MM.1S (cell line): ENCODE measurements at regions not wholly inside any gene's neighbourhood (a gene's known extent, or its start where the extent isn't known, plus 50 kb on each side); places are given as distances from the start of the nearest gene placed in this dataset.

Experiments
- DNase-seq: peaks from one replicate; pipeline ENCODE4 v3.0.0-alpha.2; 2015
- H2AFZ ChIP-seq: fragments of 300-600 bp; sonication (generic); 2 replicates; pipeline ENCODE4 v1.6.0; 2016; ENCODE audit warnings: antibody characterized with exemption, low read length
- H3F3A ChIP-seq: fragments of 300-600 bp; sonication (generic); 2 replicates; pipeline ENCODE4 v1.6.1; 2016; ENCODE audit warnings: mild to moderate bottlenecking, antibody characterized with exemption, low read length, moderate library complexity, mixed read lengths; ENCODE audit not compliant: insufficient read depth
- H3K27ac ChIP-seq: fragments of 300-600 bp; sonication (generic); 2 replicates; pipeline ENCODE4 v1.5.1; 2016; ENCODE audit warnings: mild to moderate bottlenecking, low read length
- H3K27me3 ChIP-seq: fragments of 300-600 bp; sonication (generic); replicated peaks from 2 replicates; pipeline ENCODE4 v1.6.0; 2016; ENCODE audit warnings: low read length; ENCODE audit not compliant: insufficient read depth
- H3K36me3 ChIP-seq: fragments of 300-600 bp; sonication (generic); replicated peaks from 2 replicates; pipeline ENCODE4 v1.6.1; 2016; ENCODE audit warnings: mild to moderate bottlenecking, low read length, mixed read lengths; ENCODE audit not compliant: insufficient read depth
- H3K4me1 ChIP-seq: fragments of 300-600 bp; sonication (generic); 2 replicates; pipeline ENCODE4 v1.6.1; 2016; ENCODE audit warnings: low read length, mixed read lengths
- H3K4me2 ChIP-seq: fragments of 300-600 bp; sonication (generic); 2 replicates; pipeline ENCODE4 v1.6.0; 2016; ENCODE audit warnings: low read depth, low read length
- H3K4me3 ChIP-seq: fragments of 300-600 bp; sonication (generic); 2 replicates; pipeline ENCODE4 v1.5.1; 2016; ENCODE audit warnings: low read length, mixed read lengths
- H3K79me2 ChIP-seq: fragments of 300-600 bp; sonication (generic); 2 replicates; pipeline ENCODE4 v1.6.1; 2016; ENCODE audit warnings: mixed run types, low read length, mixed read lengths
- H3K9ac ChIP-seq: fragments of 300-600 bp; sonication (generic); 2 replicates; pipeline ENCODE4 v1.6.1; 2016; ENCODE audit warnings: low read length, mixed read lengths
- H3K9me2 ChIP-seq: fragments of 300-600 bp; sonication (generic); replicated peaks from 2 replicates; pipeline ENCODE4 v1.6.1; 2016; ENCODE audit warnings: mild to moderate bottlenecking, low read length, mixed read lengths; ENCODE audit not compliant: insufficient read depth
- H3K9me3 ChIP-seq: fragments of 300-600 bp; sonication (generic); replicated peaks from 2 replicates; pipeline ENCODE4 v1.6.1; 2016; ENCODE audit warnings: mild to moderate bottlenecking, low read length, mixed read lengths; ENCODE audit not compliant: insufficient read depth
- H4K20me1 ChIP-seq: fragments of 300-600 bp; sonication (generic); 2 replicates; pipeline ENCODE4 v1.6.1; 2016; ENCODE audit warnings: mild to moderate bottlenecking, low read length, moderate library complexity, mixed read lengths; ENCODE audit not compliant: insufficient read depth
- CTCF ChIP-seq: fragments of 300-600 bp; sonication (generic); IDR thresholded peaks from 2 replicates; pipeline ENCODE4 v1.5.1; 2016; ENCODE audit warnings: antibody characterized with exemption, low read length, mixed read lengths
- EZH2 ChIP-seq: fragments of 300-600 bp; sonication (generic); optimal IDR thresholded peaks from 2 replicates; pipeline ENCODE3; 2017; ENCODE audit warnings: low read depth, mild to moderate bottlenecking, antibody characterized with exemption, low read length, mixed read lengths
- EZH2phosphoT487 ChIP-seq: fragments of 300-600 bp; sonication (generic); IDR thresholded peaks from 2 replicates; pipeline ENCODE4 v1.6.1; 2018; ENCODE audit warnings: antibody characterized with exemption, low read length

- Histone ChIP-seq H3F3A (no peaks in the 10 kb centered on the region), H3K36me3 (no peaks in the 10 kb centered on the region), H4K20me1 (no peaks in the 10 kb centered on the region), H3K79me2 (no peaks in the 10 kb centered on the region), H3K4me3 (no peak overlapping the region), H3K27me3 (no peaks in the 10 kb centered on the region), H3K4me2 (no peak overlapping the region), H3K9me2 (no peaks in the 10 kb centered on the region), H2AFZ (no peak overlapping the region), H3K9me3 (no peaks in the 10 kb centered on the region), H3K4me1 (no peaks in the 10 kb centered on the region), H3K27ac (no peak overlapping the region), H3K9ac (no peak overlapping the region)
- TF ChIP-seq CTCF (no peak), EZH2 (no peak), EZH2phosphoT487 (no peak)
- no peak for DNase-seq
Observed at GRCh38 chr6:6918216-6918983, 189.4 kb upstream of the RREB1 start.

- no peaks in the 10 kb centered on the region for H4K20me1 ChIP-seq
- no peak overlapping the region for H3K27ac ChIP-seq
- no peaks in the 10 kb centered on the region for H3F3A ChIP-seq
- H3K79me2 ChIP-seq = no peaks in the 10 kb centered on the region
- no peaks in the 10 kb centered on the region for H3K4me1 ChIP-seq
- H3K36me3 ChIP-seq = no peaks in the 10 kb centered on the region
- no peak overlapping the region for H3K9ac ChIP-seq
- no peak overlapping the region for H3K4me2 ChIP-seq
- DNase-seq = no peak
- no peak overlapping the region for H2AFZ ChIP-seq
- no peaks in the 10 kb centered on the region for H3K9me2 ChIP-seq
- TF ChIP-seq CTCF = no peak
- TF ChIP-seq EZH2phosphoT487 = no peak
- TF ChIP-seq EZH2 = no peak
- no peaks in the 10 kb centered on the region for H3K27me3 ChIP-seq
- no peak overlapping the region for H3K4me3 ChIP-seq
- H3K9me3 ChIP-seq = no peaks in the 10 kb centered on the region
Observed at GRCh38 chr6:6919173-6919572, 188.6 kb upstream of the RREB1 start.

- Histone ChIP-seq H3K9me2 (no peaks in the 10 kb centered on the region), H3K4me1 (no peaks in the 10 kb centered on the region), H3K4me2 (no peak overlapping the region), H3K27me3 (no peaks in the 10 kb centered on the region), H3K4me3 (no peak overlapping the region), H3F3A (no peaks in the 10 kb centered on the region), H3K36me3 (no peaks in the 10 kb centered on the region), H3K27ac (no peak overlapping the region), H3K9me3 (no peaks in the 10 kb centered on the region), H4K20me1 (no peaks in the 10 kb centered on the region), H2AFZ (no peak overlapping the region), H3K9ac (no peak overlapping the region), H3K79me2 (no peaks in the 10 kb centered on the region)
- no peak for DNase-seq
- TF ChIP-seq EZH2 = no peak
- TF ChIP-seq CTCF = no peak
- TF ChIP-seq EZH2phosphoT487 = no peak
Observed at GRCh38 chr6:6920114-6920986, 187.4 kb upstream of the RREB1 start.
